HG03280 (cell line): ENCODE measurements at regions not wholly inside any gene's neighbourhood (a gene's known extent, or its start where the extent isn't known, plus 50 kb on each side); places are given as distances from the start of the nearest gene placed in this dataset.

Source experiments
- ATAC-seq: cut with Tn5 transposase; IDR thresholded peaks from one replicate; pipeline ENCODE4 v1.9.1; 2021; ENCODE audit warnings: mild to moderate bottlenecking, moderate library complexity; ENCODE audit not compliant: unreplicated experiment

GRCh38 chr4:13840502-13841190 is 213.1 kb upstream of the BOD1L1 start:
- ATAC-seq, result no peak

- ATAC-seq, result no peak
These were observed 217.2 kb upstream of the BOD1L1 start for GRCh38 chr4:13844740-13845139.

GRCh38 chr4:13849778-13850177 is 222.3 kb upstream of the BOD1L1 start:
- ATAC-seq, result no peak

GRCh38 chr4:13851085-13851940 is 223.8 kb upstream of the BOD1L1 start:
- ATAC-seq, result no peak

- ATAC-seq, result no peak
These were observed 224.9 kb upstream of the BOD1L1 start for GRCh38 chr4:13852411-13852810.

- ATAC-seq, result no peak
These were observed 228.9 kb upstream of the BOD1L1 start for GRCh38 chr4:13856387-13856786.

GRCh38 chr4:13857397-13857796 is 229.9 kb upstream of the BOD1L1 start:
- no peak for ATAC-seq

GRCh38 chr4:13857800-13858199 is 230.3 kb upstream of the BOD1L1 start:
- no peak for ATAC-seq

GRCh38 chr4:13859423-13859822 is 231.9 kb upstream of the BOD1L1 start:
- ATAC-seq, result no peak

- ATAC-seq, result no peak
These were observed 232.6 kb upstream of the BOD1L1 start for GRCh38 chr4:13860126-13860525.

GRCh38 chr4:13865871-13866669 is 238.5 kb upstream of the BOD1L1 start:
- ATAC-seq, result no peak

- no peak for ATAC-seq
These were observed 239.4 kb upstream of the BOD1L1 start for GRCh38 chr4:13866881-13867280.

- ATAC-seq, result no peak
These were observed 244.6 kb upstream of the BOD1L1 start for GRCh38 chr4:13872155-13872554.

GRCh38 chr4:13872955-13873354 is 245.4 kb upstream of the BOD1L1 start:
- ATAC-seq, result no peak

GRCh38 chr4:13875181-13875580 is 247.7 kb upstream of the BOD1L1 start:
- ATAC-seq, result no peak

- ATAC-seq, result no peak
These were observed 248.6 kb upstream of the BOD1L1 start for GRCh38 chr4:13876131-13876530.

GRCh38 chr4:13876940-13877339 is 249.4 kb upstream of the BOD1L1 start:
- ATAC-seq, result no peak

GRCh38 chr4:13877626-13878025 is 250.1 kb upstream of the BOD1L1 start:
- no peak for ATAC-seq

- ATAC-seq, result no peak
These were observed 254.4 kb upstream of the BOD1L1 start for GRCh38 chr4:13881892-13882291.

GRCh38 chr4:13887010-13887409 is 259.5 kb upstream of the BOD1L1 start:
- no peak for ATAC-seq

- ATAC-seq, result no peak
These were observed 260.6 kb upstream of the BOD1L1 start for GRCh38 chr4:13888112-13888511.

- ATAC-seq, result no peak
These were observed 264.0 kb upstream of the BOD1L1 start for GRCh38 chr4:13891544-13891939.
